Upper lobe of left lung (tissue), 4 donors: ENCODE measurements at regions not wholly inside any gene's neighbourhood (a gene's known extent, or its start where the extent isn't known, plus 50 kb on each side); places are given as distances from the start of the nearest gene placed in this dataset.

Source experiments
- CTCF ChIP-seq, 6 experiments: fragments of 450-650 bp in 4 of 6; fragments of 200-600 bp in 2 of 6; sonication (generic) in 2 of 6; IDR thresholded peaks; one replicate each; pipeline ENCODE4 v1.5.1; 2016 to 2019; ENCODE audit warnings: antibody characterized with exemption in 6 of 6
- EP300 ChIP-seq, 4 donors: sonication (generic); formaldehyde crosslinking; IDR thresholded peaks; one replicate each; pipeline ENCODE4 v1.5.1; 2017; ENCODE audit warnings: antibody characterized with exemption in 4 of 4, control low read depth in 2 of 4
- POLR2A ChIP-seq, 4 donors: fragments of 450-650 bp; IDR thresholded peaks; one replicate each; pipeline ENCODE4 v1.5.1; 2016 to 2017; ENCODE audit warnings: antibody characterized with exemption in 4 of 4, mild to moderate bottlenecking in 2 of 4
- POLR2AphosphoS5 ChIP-seq, 2 donors: sonication (generic); formaldehyde crosslinking; IDR thresholded peaks; one replicate each; pipeline ENCODE4 v1.5.1; 2017; ENCODE audit warnings: antibody characterized with exemption in 2 of 2

- TF ChIP-seq POLR2A (IDR thresholded peaks at IDR 0.05): no peak
- TF ChIP-seq CTCF (IDR thresholded peaks at IDR 0.05): no peak
- no peak for TF ChIP-seq EP300 (IDR thresholded peaks at IDR 0.05)
- TF ChIP-seq POLR2AphosphoS5 (IDR thresholded peaks at IDR 0.05): no peak
These were observed 1218.9 kb upstream of the TMEM132C start for GRCh38 chr12:127048057-127048456.
